ELF-1 (cell line): ENCODE measurements at regions not wholly inside any gene's neighbourhood (a gene's known extent, or its start where the extent isn't known, plus 50 kb on each side); places are given as distances from the start of the nearest gene placed in this dataset.
A peak's percentile ranks its signal among the peaks of the same experiment; 100 is the strongest.

Experiments
- DNase-seq: peaks from one replicate; pipeline ENCODE4 v3.0.0-alpha.2; 2016; ENCODE audit warnings: low read depth, low spot score

DNA sequence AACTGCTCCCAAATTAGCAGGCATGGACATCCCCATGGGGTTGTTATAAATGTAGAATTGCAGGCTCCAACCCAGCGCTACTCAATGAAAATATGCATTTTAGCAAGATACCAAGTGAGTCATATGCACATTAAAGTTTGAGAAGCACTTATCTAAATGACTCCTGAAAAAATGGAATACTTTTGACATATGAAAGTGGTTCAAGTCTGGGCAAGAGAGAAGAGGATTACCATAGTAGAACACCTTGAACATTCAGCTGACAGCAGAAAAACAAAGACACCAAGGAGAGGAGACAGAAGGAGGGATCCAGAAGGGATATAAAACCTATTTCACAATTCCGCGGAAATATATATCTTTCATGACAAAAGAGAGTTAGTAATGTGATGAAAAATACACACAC lies 63.2 kb upstream of the CT83 start:
- DNase-seq: no peak

DNA sequence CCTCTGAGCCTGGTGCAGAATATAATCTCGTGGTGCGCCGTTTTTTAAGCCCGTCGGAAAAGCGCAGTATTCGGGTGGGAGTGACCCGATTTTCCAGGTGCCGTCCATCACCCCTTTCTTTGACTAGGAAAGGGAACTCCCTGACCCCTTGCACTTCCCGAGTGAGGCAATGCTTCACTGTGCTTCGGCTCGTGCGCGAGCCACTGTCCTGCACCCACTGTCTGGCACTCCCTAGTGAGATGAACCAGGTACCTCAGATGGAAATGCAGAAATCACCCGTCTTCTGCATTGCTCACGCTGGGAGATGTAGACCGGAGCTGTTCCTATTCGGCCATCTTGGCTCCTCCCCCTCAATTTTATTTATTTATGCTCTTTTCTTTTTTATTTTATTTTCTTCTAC lies 57.5 kb upstream of the CT83 start:
- DNase-seq: peak; percentile 2
